Heart right ventricle (tissue), 16 donors: ENCODE measurements at regions not wholly inside any gene's neighbourhood (a gene's known extent, or its start where the extent isn't known, plus 50 kb on each side); places are given as distances from the start of the nearest gene placed in this dataset.
"Not testable (repeated sequence)": the region's sequence is repeated elsewhere in the genome, so short reads cannot be mapped to it uniquely, and the experiment has no call there.

Experiments used
- ATAC-seq, 8 donors: fragments of 200-7000 bp; cut with Tn5 transposase; one replicate each; pipeline ENCODE4 v1.9.1; 2020; ENCODE audit warnings: mild to moderate bottlenecking in 8 of 8, moderate library complexity in 8 of 8, moderate number of reproducible peaks in 1 of 8
- DNase-seq, 2 donors: peaks; one replicate each; pipeline ENCODE4 v3.0.0-alpha.2; 2020
- H3K27ac ChIP-seq, 10 donors: fragments of 200-600 bp; sonication (generic) in 2 of 10; one replicate each; pipeline versions ENCODE4 v1.5.0 to v1.8.0; 2020 to 2022; ENCODE audit warnings: mild to moderate bottlenecking in 3 of 10
- H3K27me3 ChIP-seq, 7 donors: fragments of 200-600 bp; one replicate each; pipeline ENCODE4 v1.8.0; 2021 to 2022; ENCODE audit warnings: mild to moderate bottlenecking in 2 of 7
- H3K36me3 ChIP-seq, 9 donors: fragments of 200-600 bp; sonication (generic) in 1 of 9; one replicate each; pipeline versions ENCODE4 v1.5.0 to v1.8.0; 2020 to 2022; ENCODE audit warnings: mild to moderate bottlenecking in 2 of 9
- H3K4me1 ChIP-seq, 9 donors: fragments of 200-600 bp; sonication (generic) in 1 of 9; one replicate each; pipeline versions ENCODE4 v1.5.0 to v1.8.0; 2020 to 2022; ENCODE audit warnings: mild to moderate bottlenecking in 4 of 9
- H3K4me3 ChIP-seq, 10 donors: fragments of 200-600 bp; sonication (generic) in 2 of 10; one replicate each; pipeline versions ENCODE4 v1.5.0 to v1.8.0; 2020 to 2022; ENCODE audit warnings: mild to moderate bottlenecking in 7 of 10, moderate library complexity in 2 of 10
- H3K9me3 ChIP-seq, 11 donors: fragments of 200-600 bp in 10 of 11; sonication (generic) in 2 of 11; one replicate each; pipeline versions ENCODE4 v1.5.0 to v1.8.0; 2013 to 2022; ENCODE audit warnings: mild to moderate bottlenecking in 2 of 11, control low read depth in 1 of 11, moderate library complexity in 1 of 11
- CTCF ChIP-seq, 9 donors: fragments of 200-600 bp; sonication (generic) in 2 of 9; IDR thresholded peaks; one replicate each; pipeline versions ENCODE4 v1.5.0 to v1.8.0; 2021 to 2022; ENCODE audit warnings: antibody characterized with exemption in 9 of 9, mild to moderate bottlenecking in 5 of 9, moderate library complexity in 1 of 9
- WGBS, 2 donors: extraction: QIAGEN DNeasy Blood & Tissue Kit; methylation state at CpG; one replicate each; pipeline ENCODE4 v1.1.7; 2013; ENCODE audit warnings: inconsistent platforms in 1 of 2; 5-methylcytosine and 5-hydroxymethylcytosine counted together
- intact Hi-C, 10 donors: fragments of 100-400 bp; cut with DNase I; formaldehyde crosslinking; loops; one replicate each; pipeline versions ENCODE4 v1.11.1 to v1.14.2; 2022
- donor health status: Arrhythmogenic right ventricular cardiomyopathy.
- donor health status: ischemic (EF 13 %, LVEDD 7.1; RV severe dilation, severe dysfunction).
- donor health status: healthy with polysubstance abuse.
- donor health status: DM: no; HTN: yes; CAD: no.
- donor health status: DM: no; HTN: no; CAD: no.
- donor health status: ischemic (EF 25% LVEDD 6.9; RV normal size, moderate dysfunction).
- donor health status: ischemic (EF 25% LVEDD 5.7; RV mildly dilated, moderate dysfunction).
- donor health status: healthy.
- donor health status: DM: yes; HTN: yes; CAD: no.
- donor health status: Ischemic cardiomyopathy.
- donor health status: ischemic (EF 35%, LVEDD 5.7; RV mildly dilated, moderate dysfunction).
- donor health status: nonischemic (EF 11% LVEDD 7.7; RV severe dilation, severe dysfunction).
- donor health status: DM: yes; HTN: yes; CAD: no.
- donor health status: PGD.
- donor health status: ischemic (EF 29% LVEDD 5.4; RV normal size, mild dysfunction).
- donor health status: nonischemic (EF 23%, LVEDD 6.1; RV moderate dilation, normal function).

DNA sequence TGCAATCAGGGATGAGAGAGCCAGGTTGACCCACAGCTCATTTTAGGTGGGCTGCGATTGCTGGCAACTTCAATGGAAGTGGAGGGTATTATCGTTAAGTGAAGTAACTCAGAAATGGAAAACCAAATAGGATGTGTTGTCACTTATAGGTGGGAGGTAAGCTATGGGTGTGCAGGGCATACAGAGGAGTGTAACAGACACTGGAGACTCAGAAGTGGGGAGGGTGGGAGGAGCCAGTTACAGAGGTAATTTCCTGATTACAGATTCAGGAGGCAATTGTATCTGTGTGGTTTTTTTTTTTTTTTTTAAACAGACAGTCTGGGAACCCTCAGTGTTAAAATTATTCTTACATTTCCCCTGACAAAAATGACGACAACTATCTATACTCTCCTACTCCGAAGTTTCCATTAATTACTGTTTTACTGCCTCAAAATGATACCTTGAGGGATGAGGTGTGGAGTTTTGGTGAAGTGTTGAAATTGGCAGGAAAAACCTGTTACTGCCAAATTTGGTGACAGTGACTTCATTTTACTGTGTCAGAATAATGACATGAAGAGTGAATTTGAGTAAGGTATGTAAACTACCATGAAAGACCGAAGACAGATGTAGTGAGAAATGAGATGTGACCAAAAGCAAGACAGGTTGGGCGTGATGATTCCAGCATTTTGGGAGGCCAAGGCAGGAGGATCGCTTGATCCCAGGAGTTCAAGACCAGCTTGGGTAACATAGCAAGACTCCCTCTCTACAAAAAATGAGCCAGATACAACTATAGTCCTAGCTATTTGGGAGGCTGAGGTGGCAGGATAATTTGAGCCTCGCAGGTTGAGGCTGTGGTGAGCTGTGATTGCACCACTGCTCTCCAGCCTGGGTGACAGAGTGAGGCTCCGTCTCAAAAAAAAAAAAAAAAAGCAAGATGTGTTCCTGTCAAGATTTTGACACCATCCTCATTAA, 415.0 kb upstream of the AMELY start:
- no peaks in the 10 kb centered on the region for H3K4me1 ChIP-seq

GRCh38 chrY:7325531-7325930, 414.0 kb upstream of the AMELY start:
- no peak overlapping the region for H3K27ac ChIP-seq
- ATAC-seq = no peak
- WGBS, 2 donors = 95% methylated on average over 13 of the region's 13 CpGs

More for the DNA sequence above, 415.0 kb upstream of the AMELY start:
- Histone ChIP-seq H3K9me3 (no peaks in the 10 kb centered on the region), H3K27me3 (no peaks in the 10 kb centered on the region), H3K36me3 (peaks cover 0 to 41% (median 0%) of the 10 kb centered on the region in 9 donors), H3K4me3 (no peak overlapping the region), H3K27ac (no peak overlapping the region)
- DNase-seq (no peak), ATAC-seq (no peak)
- no peak for TF ChIP-seq CTCF (IDR thresholded peaks at IDR 0.05)
- intact Hi-C loops = no loop called here
- WGBS, 2 donors = 87 to 92% methylated on average over 9 of the region's 9 CpGs

GRCh38 chrY:7320751-7321150, 409.2 kb upstream of the AMELY start:
- Histone ChIP-seq H3K36me3 (peaks cover 0 to 18% (median 0%) of the 10 kb centered on the region in 9 donors), H3K4me1 (peaks cover 0 to 6% (median 0%) of the 10 kb centered on the region in 9 donors), H3K4me3 (no peak overlapping the region), H3K27ac (no peak overlapping the region), H3K9me3 (no peaks in the 10 kb centered on the region), H3K27me3 (no peaks in the 10 kb centered on the region)
- WGBS, 2 donors = 68 to 73% methylated on average over 5 of the region's 5 CpGs
- TF ChIP-seq CTCF (IDR thresholded peaks at IDR 0.05) = no peak
- no peak for ATAC-seq
- intact Hi-C loops = no loop called here
- no peak for DNase-seq

More at GRCh38 chrY:7325531-7325930, 414.0 kb upstream of the AMELY start:
- Histone ChIP-seq H3K36me3 (peaks cover 0 to 41% (median 0%) of the 10 kb centered on the region in 9 donors), H3K4me3 (no peak overlapping the region), H3K9me3 (no peaks in the 10 kb centered on the region), H3K27me3 (no peaks in the 10 kb centered on the region), H3K4me1 (peaks cover 0 to 4% (median 0%) of the 10 kb centered on the region in 9 donors)
- no peak for TF ChIP-seq CTCF (IDR thresholded peaks at IDR 0.05)
- DNase-seq = no peak
- intact Hi-C loops = no loop called here

DNA sequence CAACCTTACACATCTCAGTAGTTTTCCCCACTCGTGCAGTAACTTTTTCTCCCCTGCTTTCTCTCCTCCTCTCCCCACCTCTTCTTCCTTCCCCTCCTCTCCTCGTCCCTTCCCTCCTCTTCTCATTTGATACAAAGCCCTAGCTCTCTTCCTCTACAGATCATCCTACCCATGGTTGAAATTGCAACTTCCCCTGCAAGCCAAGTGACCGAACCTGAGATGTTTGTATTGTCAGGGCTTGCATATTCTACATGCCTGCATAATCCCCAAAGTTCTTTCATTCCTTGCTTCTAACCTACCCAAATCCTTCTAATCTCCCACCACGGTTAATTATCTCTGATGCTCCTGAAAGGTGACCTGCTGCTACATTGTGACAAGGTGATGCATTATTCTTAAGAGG, 408.6 kb upstream of the AMELY start:
- intact Hi-C loops, H3K27me3 ChIP-seq, H3K27ac ChIP-seq, DNase-seq, H3K4me1 ChIP-seq, H3K4me3 ChIP-seq, H3K9me3 ChIP-seq, ATAC-seq: not testable (repeated sequence)
- H3K36me3 ChIP-seq = peaks cover 0 to 13% (median 0%) of the 10 kb centered on the region in 9 donors
- WGBS, 2 donors = 45 to 54% methylated on average over 2 of the region's 4 CpGs

DNA sequence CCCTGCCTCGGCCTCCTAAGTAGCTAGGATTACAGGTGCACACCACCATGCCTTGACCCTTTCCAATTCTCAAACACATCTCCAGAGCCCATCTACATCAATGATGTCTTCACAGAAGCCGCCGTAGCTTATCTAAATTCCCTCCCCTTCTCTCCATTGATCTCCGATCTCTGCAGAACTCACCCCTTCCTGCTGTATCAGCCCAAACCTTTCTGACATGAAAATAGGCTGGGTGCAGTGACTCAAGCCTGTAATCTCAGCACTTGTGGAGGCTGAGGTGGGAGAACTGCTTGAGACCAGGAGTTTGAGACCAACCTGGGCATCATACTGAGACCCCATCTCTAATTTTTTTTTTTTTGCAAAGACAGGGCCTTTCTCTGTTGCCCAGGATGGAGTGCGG, 406.6 kb upstream of the AMELY start:
- ATAC-seq (no peak), DNase-seq (no peak)
- no peaks in the 10 kb centered on the region for H3K9me3 ChIP-seq
- H3K4me1 ChIP-seq = peaks cover 0 to 6% (median 0%) of the 10 kb centered on the region in 9 donors
- H3K27ac ChIP-seq = no peak overlapping the region
- 91 to 93% methylated on average over 5 of the region's 5 CpGs for WGBS, 2 donors
- H3K27me3 ChIP-seq = no peaks in the 10 kb centered on the region
- H3K4me3 ChIP-seq = no peak overlapping the region
- intact Hi-C loops = no loop called here
- no peak for TF ChIP-seq CTCF (IDR thresholded peaks at IDR 0.05)
- H3K36me3 ChIP-seq = peaks cover 0 to 13% (median 0%) of the 10 kb centered on the region in 9 donors
